HUES64 (cell line): ENCODE measurements at regions not wholly inside any gene's neighbourhood (a gene's known extent, or its start where the extent isn't known, plus 50 kb on each side); places are given as distances from the start of the nearest gene placed in this dataset.

ENCODE experiments used
- H3K27ac ChIP-seq: 2 replicates; pipeline ENCODE4 v1.7.0; 2013; ENCODE audit warnings: low read depth, low read length, inconsistent platforms
- H3K27me3 ChIP-seq: 2 replicates; pipeline ENCODE4 v1.6.1; 2013; ENCODE audit warnings: mild to moderate bottlenecking, low read length; ENCODE audit not compliant: insufficient read depth
- H3K36me3 ChIP-seq: 2 replicates; pipeline ENCODE4 v1.6.1; 2013; ENCODE audit warnings: mild to moderate bottlenecking, low read length; ENCODE audit not compliant: insufficient read depth
- H3K4me1 ChIP-seq: 2 replicates; pipeline ENCODE4 v1.6.1; 2013; ENCODE audit warnings: mild to moderate bottlenecking, low read length, moderate library complexity; ENCODE audit not compliant: insufficient read depth
- H3K4me3 ChIP-seq: 2 replicates; pipeline ENCODE4 v1.5.1; 2013; ENCODE audit warnings: mild to moderate bottlenecking, low read length, moderate library complexity
- H3K9ac ChIP-seq: 2 replicates; pipeline ENCODE4 v1.6.1; 2013; ENCODE audit warnings: mild to moderate bottlenecking, low read depth, low read length
- H3K9me3 ChIP-seq: 2 replicates; pipeline ENCODE4 v1.6.1; 2013; ENCODE audit warnings: low read depth, low read length; ENCODE audit not compliant: insufficient read depth
- WGBS: fragments of 150-250, 120-280 bp; methylation state at CpG from one replicate; pipeline ENCODE4 v1.1.7; 2013; ENCODE audit warnings: missing lambda C conversion rate; 5-methylcytosine and 5-hydroxymethylcytosine counted together

DNA sequence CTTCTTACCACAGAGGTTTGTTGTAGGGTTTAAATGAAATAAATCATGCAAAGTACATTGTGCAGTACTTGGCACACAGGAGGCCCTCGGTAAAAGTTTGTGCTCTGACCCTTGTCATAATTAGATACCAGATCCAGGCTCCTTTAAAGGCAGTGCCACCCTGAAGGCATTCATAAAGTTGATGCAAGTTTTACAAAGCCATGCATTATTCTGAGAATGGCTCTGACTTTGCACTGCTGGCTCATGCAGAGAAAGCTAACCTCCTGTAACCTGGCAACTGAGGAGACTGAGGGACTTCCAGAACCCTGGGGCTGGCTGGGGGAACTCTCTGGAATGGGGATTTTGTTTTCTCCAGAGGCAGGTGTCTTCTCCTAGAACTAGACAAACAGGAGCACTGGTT lies 570.9 kb downstream of the CCSER2 start:
- H3K4me1 ChIP-seq, result no peaks in the 10 kb centered on the region
- WGBS, result 90% methylated on average over 1 of the region's 1 CpG
- H3K36me3 ChIP-seq, result no peaks in the 10 kb centered on the region

GRCh38 chr10:84900141-84900540 lies 571.8 kb downstream of the CCSER2 start:
- no peaks in the 10 kb centered on the region for H3K27me3 ChIP-seq
- H3K9me3 ChIP-seq, result no peaks in the 10 kb centered on the region
- no peak overlapping the region for H3K9ac ChIP-seq
- WGBS, result 92% methylated on average over 1 of the region's 2 CpGs
- H3K36me3 ChIP-seq, result no peaks in the 10 kb centered on the region
- no peaks in the 10 kb centered on the region for H3K4me1 ChIP-seq
- H3K4me3 ChIP-seq, result no peak overlapping the region
- H3K27ac ChIP-seq, result no peak overlapping the region

More for the DNA sequence above, 570.9 kb downstream of the CCSER2 start:
- no peaks in the 10 kb centered on the region for H3K9me3 ChIP-seq
- no peak overlapping the region for H3K4me3 ChIP-seq
- no peak overlapping the region for H3K27ac ChIP-seq
- H3K9ac ChIP-seq, result no peak overlapping the region
- H3K27me3 ChIP-seq, result no peaks in the 10 kb centered on the region

DNA sequence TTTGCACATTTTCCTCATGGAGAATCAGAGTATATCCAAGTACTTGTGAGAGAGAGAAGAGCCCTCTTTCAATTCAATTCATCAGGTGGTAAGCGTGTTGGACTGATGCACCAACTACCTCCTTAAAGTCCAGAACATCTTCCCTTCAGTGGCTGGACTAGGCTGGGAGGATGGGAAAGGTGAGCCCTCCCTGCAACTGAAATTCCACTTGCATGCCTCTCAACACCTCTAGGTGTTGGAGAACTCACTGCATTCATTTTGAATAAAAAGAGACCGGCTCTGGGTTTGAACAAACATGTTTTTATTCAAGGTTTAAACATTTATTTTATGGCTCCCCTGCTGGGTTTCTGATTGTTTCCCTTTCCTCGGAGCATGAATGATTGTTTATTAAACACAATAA lies 573.5 kb downstream of the CCSER2 start:
- Histone ChIP-seq H3K9ac (no peak overlapping the region), H3K9me3 (no peaks in the 10 kb centered on the region), H3K27me3 (no peaks in the 10 kb centered on the region), H3K4me3 (no peak overlapping the region), H3K36me3 (no peaks in the 10 kb centered on the region), H3K4me1 (no peaks in the 10 kb centered on the region), H3K27ac (no peak overlapping the region)
- WGBS, result 87% methylated on average over 1 of the region's 3 CpGs

- no peak overlapping the region for H3K9ac ChIP-seq
- no peaks in the 10 kb centered on the region for H3K9me3 ChIP-seq
- no peaks in the 10 kb centered on the region for H3K27me3 ChIP-seq
- no peaks in the 10 kb centered on the region for H3K36me3 ChIP-seq
- no peak overlapping the region for H3K27ac ChIP-seq
- WGBS, result 98% methylated on average over 3 of the region's 3 CpGs
- no peak overlapping the region for H3K4me3 ChIP-seq
- H3K4me1 ChIP-seq, result no peaks in the 10 kb centered on the region
Measured at GRCh38 chr10:84902553-84902952, 574.2 kb downstream of the CCSER2 start.

- Histone ChIP-seq H3K4me3 (no peak overlapping the region), H3K9ac (no peak overlapping the region), H3K36me3 (no peaks in the 10 kb centered on the region), H3K9me3 (no peaks in the 10 kb centered on the region), H3K27me3 (no peaks in the 10 kb centered on the region), H3K27ac (no peak overlapping the region), H3K4me1 (no peaks in the 10 kb centered on the region)
Measured at GRCh38 chr10:84903320-84903719, 574.9 kb downstream of the CCSER2 start.

- 92% methylated on average over 4 of the region's 4 CpGs for WGBS
- Histone ChIP-seq H3K9me3 (no peaks in the 10 kb centered on the region), H3K9ac (no peak overlapping the region)
Measured at GRCh38 chr10:84907461-84908009, 579.1 kb downstream of the CCSER2 start.

DNA sequence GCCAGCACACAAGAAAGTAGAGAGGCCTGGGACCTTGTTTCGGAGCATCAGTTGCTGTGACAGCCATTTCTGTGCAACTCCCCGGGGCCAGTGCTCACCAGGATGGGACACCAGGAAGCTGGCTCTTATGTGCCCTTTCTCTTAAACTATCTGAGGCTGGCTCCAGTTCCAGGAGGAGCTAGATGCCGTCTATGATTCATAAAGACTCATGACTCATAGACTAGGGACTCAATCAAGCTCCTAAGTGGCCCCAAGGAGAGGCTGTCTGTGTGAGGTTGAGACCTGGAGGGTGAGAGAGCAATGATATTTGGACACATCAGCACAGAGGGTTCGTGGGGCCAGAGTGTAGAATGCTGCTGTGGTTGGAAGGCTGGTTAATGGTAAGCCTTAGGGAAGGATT lies 580.1 kb downstream of the CCSER2 start:
- H3K4me3 ChIP-seq, result no peak overlapping the region
- no peaks in the 10 kb centered on the region for H3K36me3 ChIP-seq
- no peaks in the 10 kb centered on the region for H3K9me3 ChIP-seq
- 75% methylated on average over 4 of the region's 4 CpGs for WGBS
- no peaks in the 10 kb centered on the region for H3K27me3 ChIP-seq
- no peak overlapping the region for H3K27ac ChIP-seq
- no peak overlapping the region for H3K9ac ChIP-seq
- no peaks in the 10 kb centered on the region for H3K4me1 ChIP-seq

More at GRCh38 chr10:84907461-84908009, 579.1 kb downstream of the CCSER2 start:
- Histone ChIP-seq H3K36me3 (no peaks in the 10 kb centered on the region), H3K27me3 (no peaks in the 10 kb centered on the region), H3K4me3 (no peak overlapping the region), H3K4me1 (no peaks in the 10 kb centered on the region), H3K27ac (no peak overlapping the region)

- Histone ChIP-seq H3K27ac (no peak overlapping the region), H3K4me3 (no peak overlapping the region), H3K9me3 (no peaks in the 10 kb centered on the region), H3K36me3 (no peaks in the 10 kb centered on the region), H3K27me3 (no peaks in the 10 kb centered on the region), H3K4me1 (no peaks in the 10 kb centered on the region), H3K9ac (no peak overlapping the region)
- WGBS, result 20% methylated on average over 1 of the region's 1 CpG
Measured at GRCh38 chr10:84921701-84922100, 593.3 kb downstream of the CCSER2 start.

GRCh38 chr10:84924131-84924530 lies 595.7 kb downstream of the CCSER2 start:
- no peaks in the 10 kb centered on the region for H3K4me1 ChIP-seq
- H3K36me3 ChIP-seq, result no peaks in the 10 kb centered on the region
- no peaks in the 10 kb centered on the region for H3K9me3 ChIP-seq
- 89% methylated on average over 2 of the region's 2 CpGs for WGBS
- no peak overlapping the region for H3K9ac ChIP-seq
- no peaks in the 10 kb centered on the region for H3K27me3 ChIP-seq
- no peak overlapping the region for H3K4me3 ChIP-seq
- H3K27ac ChIP-seq, result no peak overlapping the region

- Histone ChIP-seq H3K9me3 (no peaks in the 10 kb centered on the region), H3K27me3 (no peaks in the 10 kb centered on the region), H3K4me3 (no peak overlapping the region), H3K36me3 (no peaks in the 10 kb centered on the region), H3K4me1 (no peaks in the 10 kb centered on the region), H3K9ac (no peak overlapping the region), H3K27ac (no peak overlapping the region)
Measured at GRCh38 chr10:84925495-84925894, 597.1 kb downstream of the CCSER2 start.

DNA sequence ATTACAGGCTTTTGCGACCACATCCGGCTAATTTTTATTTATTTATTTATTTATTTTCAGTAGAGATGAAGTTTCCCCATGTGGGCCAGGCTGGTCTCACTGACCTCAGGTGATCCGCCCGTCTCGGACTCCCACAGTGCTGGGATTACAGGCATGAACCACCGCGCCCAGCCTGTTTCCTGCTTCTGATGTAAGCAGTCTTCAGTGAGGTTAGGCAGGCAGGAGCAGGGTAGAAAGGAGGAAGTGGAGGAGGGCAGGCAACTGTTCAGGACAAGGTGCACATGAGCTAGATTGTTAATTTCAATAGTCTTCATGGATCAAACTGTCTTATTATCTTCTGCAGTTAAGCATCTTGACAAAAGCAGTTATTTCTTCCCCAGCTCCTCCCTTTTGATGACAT lies 605.0 kb downstream of the CCSER2 start:
- no peaks in the 10 kb centered on the region for H3K27me3 ChIP-seq

GRCh38 chr10:84935772-84936171 lies 607.4 kb downstream of the CCSER2 start:
- H3K9ac ChIP-seq, result no peak overlapping the region
- no peak overlapping the region for H3K27ac ChIP-seq
- peaks cover 3% of the 10 kb centered on the region; the same call in 1 of the 2 replicates for H3K4me1 ChIP-seq
- 94% methylated on average over 3 of the region's 3 CpGs for WGBS
- H3K36me3 ChIP-seq, result no peaks in the 10 kb centered on the region
- H3K27me3 ChIP-seq, result no peaks in the 10 kb centered on the region
- H3K4me3 ChIP-seq, result no peak overlapping the region
- H3K9me3 ChIP-seq, result no peaks in the 10 kb centered on the region

More for the DNA sequence above, 605.0 kb downstream of the CCSER2 start:
- Histone ChIP-seq H3K9ac (no peak overlapping the region), H3K4me1 (no peaks in the 10 kb centered on the region), H3K9me3 (no peaks in the 10 kb centered on the region), H3K36me3 (no peaks in the 10 kb centered on the region), H3K27ac (no peak overlapping the region), H3K4me3 (no peak overlapping the region)
- WGBS, result 96% methylated on average over 7 of the region's 7 CpGs
